NCI-H187 treated with DMSO at 0.1 percent for 48 hours (cell line): ENCODE measurements at regions not wholly inside any gene's neighbourhood (a gene's known extent, or its start where the extent isn't known, plus 50 kb on each side); places are given as distances from the start of the nearest gene placed in this dataset.
"Not testable (repeated sequence)": the region's sequence is repeated elsewhere in the genome, so short reads cannot be mapped to it uniquely, and the experiment has no call there.

Experiments used
- DNase-seq: peaks from one replicate; lab custom pipeline; 2025; lab: John Stamatoyannopoulos, UW

DNA sequence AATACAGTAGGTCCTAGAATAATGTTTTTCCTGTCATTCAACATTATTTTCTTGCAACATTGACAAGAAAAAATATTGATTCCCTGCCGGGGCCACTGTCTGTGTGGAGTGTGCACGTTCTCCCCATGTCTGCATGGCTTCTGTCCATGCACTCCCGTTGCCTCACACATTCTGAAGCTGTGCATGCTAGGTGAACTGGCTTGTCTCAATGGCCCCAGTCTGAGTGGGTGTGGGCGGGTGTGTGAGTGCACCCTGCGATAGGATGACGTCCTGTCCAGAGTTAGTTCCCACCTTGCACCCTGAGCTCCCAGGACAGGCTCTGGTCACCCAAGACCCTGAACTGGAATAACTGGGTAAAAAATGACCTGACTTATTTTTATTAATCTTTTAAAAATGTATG lies 186.1 kb downstream of the CAND1 start:
- no peak for DNase-seq

DNA sequence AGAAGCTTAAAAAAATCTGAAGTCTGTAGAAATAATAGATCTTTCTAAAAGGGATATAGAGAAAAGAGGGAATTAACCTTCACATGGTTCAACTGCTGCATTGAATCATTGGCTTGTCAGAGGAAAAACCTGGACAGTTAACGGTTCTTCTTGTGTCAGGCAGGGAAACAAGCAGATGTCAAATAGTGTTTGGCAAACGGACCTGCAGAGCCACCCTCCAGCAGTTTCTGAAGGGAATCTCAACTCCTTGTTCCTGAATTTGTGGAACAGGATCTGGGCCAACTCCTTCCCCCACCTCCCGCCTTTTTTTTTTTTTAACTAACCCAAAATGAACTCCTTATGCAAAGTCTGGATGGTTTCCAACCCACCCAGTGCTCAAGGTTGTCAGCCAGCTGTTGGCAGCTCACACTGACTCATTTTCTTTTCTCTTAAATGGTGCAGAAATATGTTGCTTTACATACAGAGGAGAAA lies 187.3 kb downstream of the CAND1 start:
- no peak for DNase-seq

DNA sequence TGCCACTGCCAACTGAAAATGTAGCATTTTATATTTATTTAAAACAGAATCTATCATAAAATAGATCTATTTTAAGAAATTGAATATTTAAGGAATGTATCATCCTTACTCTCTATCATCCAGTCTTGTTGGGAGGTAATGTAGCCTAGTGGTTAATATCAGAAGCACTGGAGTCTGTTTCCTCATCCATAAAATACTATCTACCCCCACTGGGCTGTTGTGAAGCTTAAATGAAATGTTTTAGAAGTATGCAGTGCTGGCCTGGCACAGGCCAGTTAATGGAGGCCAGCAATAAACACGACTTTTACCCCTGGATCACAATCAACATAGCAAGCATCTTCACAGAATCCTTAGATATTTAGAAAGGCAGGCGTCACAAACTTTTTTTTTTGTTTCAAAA lies 188.0 kb downstream of the CAND1 start:
- no peak for DNase-seq

DNA sequence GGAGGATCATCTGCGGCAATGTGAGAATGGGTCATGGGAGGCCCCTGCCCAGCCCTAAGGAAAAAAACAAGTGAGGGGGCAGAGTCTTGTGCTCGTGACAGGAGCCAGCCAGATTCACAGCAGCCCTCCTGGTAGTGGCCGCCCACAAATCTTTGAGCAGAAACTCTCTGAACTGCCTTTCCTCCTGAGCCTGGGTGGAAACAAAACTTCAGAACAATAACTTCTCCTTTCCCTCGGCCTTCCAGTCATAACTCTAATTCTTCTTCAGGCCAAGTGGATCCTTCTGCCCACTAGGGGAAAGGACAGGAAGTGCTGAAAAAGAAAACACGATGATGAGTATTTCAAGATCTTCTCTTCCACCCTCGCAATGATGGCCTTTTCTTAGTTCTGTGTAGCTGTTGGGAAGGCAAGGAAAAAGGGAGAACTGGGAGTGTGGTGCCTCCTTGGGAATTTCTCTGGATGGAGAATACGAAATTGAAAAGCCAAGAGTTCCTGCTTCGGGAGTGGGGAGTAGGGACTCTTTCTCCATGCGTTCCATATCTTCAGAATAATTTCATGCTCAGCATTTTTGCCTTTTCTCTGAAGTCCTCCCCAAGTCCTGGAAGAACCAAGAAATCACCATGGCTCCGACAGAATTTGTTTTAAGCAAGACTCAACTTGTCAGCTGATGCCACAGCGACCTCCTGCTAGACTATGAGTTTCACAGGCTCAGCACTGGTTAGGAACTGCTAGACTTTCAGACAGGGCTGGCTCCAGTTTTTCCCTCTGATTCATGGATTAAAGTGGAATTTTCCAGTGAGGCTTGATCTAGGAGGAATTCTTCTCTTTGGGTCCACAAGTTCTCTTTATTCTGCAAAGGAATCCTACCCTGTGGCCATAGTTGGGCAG lies 188.9 kb downstream of the CAND1 start:
- DNase-seq: no peak

DNA sequence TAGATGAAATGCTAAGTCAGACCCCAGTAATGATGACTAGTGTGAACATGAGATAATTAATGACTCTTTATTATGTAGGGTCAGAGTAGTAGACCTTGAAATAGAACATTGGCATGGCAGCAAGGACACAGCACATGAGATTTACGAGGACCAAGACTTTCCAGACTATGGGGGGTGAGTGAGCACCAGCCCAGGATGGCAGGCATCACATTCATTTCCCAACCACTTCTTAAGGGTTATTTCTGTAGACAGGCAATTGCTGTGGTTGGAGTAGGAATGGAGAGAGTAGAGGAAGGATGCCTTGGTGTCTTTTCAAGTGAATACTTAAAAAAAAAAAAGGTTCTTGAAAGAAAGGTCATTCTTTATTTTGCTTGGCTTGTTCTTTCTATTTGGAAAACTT lies 189.4 kb upstream of the DYRK2 start:
- DNase-seq: no peak

DNA sequence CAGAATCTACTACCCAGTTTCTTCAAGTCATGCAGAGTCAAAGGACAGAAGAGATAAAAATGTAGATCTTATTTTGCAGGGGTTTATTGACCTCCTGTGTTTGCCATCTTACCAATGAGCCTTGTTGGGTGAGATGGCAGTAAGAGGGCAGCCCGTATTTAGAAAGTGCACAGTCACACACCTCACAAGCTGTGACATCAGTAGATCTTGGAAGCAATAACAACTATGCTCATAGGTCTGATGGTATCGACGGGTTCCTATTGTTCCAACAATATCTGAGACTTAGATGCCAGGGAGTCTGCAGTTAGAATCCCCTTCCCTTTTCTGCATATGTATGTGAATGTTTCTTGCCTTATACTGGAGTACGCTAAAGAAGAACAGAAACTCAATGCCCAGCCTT lies 189.0 kb upstream of the DYRK2 start:
- no peak for DNase-seq

DNA sequence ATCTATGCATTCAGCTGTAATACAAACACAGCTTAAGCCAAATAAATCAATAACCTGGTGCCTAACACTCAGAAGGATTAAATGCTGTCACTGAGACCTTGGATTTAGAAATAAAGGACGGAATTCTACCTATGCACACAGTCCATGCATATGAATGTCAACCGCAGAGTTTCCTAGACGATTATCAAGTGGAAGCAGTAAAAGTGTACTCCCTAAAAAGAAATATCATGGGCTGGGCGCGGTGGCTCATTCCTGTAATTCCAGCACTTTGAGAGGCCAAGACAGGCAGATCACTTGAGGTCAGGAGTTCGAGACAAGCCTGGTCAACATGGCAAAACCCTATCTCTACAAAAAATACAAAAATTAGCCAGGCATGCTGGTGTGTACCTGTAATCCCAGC lies 188.2 kb upstream of the DYRK2 start:
- DNase-seq: no peak

DNA sequence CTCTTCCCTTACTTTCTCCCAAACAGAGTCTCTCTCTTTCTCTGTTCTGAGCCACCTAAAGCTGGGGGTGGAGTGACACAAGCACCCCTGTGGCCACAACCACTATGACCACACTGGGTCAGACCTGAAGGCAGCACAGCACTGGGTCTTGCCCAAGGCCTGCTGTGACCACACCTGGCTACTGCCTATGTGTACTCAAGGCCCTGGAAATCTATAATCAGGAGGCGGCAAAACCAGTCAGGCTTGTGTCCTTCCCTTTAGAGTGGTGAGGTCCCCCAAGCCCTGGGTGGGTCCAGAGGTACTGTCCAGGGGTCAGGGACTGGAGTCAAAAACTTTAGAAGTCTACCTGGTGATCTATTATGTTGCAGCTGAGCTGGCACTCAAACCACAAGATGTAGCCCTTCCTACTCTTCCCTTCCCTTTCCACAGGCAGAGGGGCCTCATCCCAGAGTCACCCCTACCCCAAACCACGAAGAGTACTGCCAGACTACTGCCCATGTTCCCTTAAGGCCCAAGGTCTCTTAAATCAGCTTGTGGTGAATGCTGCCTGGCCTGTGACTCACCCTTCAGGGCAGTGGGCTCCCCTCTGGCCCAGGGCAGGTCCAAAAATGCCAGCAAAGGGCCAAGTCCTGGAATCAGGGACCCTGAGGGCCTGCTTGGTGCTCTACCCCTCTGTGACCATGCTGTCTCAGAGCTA lies 179.8 kb upstream of the DYRK2 start:
- DNase-seq: no peak

DNA sequence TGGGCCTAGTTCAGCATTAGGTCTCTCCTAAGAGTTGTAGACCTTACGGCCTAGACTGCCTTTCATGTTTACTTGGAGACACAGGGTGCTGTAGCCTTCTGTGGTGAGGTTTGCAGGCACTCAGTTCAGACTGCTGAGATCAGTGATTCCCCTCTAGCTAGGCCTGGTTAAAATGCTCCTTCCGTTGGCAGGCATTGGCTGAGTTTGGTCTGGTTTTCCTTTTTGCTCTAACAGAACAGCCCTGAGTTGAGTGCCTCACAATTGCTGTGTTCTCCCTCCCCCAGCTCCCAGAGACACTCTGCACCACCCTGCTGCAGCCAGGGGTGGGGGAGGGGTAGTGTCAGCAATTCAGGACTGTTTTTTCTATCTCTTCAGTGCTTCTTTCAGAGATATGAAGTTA lies 178.9 kb upstream of the DYRK2 start:
- no peak for DNase-seq

DNA sequence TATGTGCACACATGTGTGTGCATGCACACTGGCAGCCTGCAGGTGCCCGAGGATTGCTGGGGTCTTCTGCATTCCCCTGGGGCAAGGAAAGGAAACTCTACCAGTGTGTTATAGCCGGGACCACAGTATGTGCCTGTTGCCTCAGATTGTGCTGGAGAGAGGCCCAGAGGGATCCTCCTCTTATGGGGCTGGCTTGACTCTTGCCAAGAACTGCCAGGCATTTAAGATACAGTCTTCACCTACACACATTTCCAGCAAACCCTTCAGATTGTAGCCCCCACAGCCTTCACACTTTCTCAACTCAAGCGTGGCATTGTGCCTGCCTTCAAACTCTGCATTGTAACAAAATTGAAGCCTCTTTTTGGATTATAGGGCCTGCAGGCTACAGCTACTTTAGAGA lies 176.7 kb upstream of the DYRK2 start:
- DNase-seq: no peak

DNA sequence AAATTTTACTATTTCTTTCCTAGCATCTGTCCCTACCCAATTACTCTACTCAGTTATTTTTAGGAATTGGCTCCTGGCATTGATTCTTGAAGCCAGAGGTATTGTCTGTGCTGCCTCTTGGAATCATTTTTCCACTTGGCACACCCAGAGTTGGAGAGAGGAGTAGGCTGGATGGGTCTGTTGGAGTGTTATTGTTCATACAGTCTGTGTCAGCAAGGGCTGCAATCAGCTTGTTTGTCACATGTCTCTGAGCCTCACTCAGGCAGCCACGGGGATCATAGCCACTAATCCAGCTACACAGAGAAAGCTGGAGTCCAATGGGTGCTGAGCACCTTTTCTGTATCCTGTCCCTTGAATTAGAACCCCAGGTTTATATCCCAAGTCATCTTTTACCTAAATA lies 176.0 kb upstream of the DYRK2 start:
- peak; percentile 73 for DNase-seq

DNA sequence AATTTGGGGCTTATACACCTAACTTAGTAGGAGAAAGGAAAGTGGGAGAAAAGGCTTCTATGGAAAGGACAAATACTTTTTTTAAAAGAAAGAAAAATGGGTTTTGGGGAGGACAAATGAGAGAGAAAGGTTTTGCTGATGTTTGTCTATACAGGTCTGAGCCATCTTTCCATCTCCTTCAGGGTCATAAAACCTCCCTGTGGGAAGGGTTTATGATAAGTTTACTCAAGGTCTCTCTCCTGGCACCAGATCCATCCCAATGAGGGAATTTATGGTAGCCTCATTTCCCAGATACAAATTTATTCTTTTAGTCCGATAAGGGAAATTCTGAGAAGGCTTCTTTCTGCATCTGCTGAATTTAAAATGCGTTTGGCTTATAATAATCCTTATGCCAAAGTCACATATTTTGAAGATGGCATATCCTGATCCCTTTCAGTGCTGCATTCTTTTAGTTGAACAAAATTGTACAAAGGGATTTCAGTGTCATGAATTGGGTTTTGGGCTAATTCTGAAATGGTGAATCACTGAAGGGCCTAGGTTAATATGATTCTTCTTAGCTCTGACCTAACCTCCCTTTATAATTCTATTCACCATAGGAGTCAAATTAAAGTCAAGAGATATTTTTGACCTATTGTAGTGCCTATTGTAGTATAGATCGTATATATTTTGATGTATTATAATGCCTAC lies 173.5 kb upstream of the DYRK2 start:
- DNase-seq: no peak

DNA sequence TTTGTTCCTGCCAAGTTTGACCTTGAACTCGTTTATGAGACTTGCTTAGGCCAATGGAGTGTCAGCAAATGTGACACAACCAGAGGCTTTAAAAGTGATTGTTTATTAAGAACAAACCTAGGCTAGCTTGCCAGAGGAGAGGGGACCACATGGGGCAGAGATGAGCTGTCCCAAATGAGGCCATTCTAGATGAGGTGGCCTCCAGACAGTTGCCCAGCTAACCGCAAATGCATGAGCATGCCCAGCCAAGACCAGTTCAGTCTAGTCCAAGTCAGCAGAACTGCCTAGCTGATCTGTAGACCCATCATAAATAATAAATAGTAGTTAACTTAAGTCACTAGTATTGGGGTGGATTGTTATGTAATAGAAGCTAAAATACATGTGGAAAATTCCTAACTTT lies 172.8 kb upstream of the DYRK2 start:
- no peak for DNase-seq

DNA sequence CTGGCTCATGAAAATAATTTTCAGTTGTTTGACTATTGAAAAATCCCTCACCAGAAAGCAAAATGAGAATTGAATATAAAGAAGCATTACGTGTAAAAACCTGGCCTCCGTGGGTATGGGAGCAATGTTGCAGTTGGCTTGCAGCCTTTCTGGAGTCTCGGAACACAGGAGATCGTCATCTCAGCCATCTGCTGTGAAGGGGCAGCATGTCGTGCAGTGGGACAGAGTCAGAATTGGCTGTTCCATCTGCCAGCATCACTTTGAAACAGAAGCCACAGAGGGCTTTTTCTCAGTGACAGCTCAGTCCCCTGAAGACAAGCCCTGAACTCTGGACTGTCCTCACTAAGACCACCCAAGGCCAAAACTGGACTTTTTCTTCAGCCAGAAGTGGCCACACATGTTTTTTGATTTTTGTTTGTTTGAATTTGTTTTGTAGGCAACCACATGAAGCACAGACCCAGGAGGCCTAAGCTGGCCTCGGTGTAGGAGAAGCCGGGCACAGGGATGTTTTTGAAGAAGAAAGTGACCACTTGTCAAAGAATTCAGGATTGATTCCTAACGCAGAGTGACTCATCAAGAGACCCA lies 170.8 kb upstream of the DYRK2 start:
- no peak for DNase-seq

DNA sequence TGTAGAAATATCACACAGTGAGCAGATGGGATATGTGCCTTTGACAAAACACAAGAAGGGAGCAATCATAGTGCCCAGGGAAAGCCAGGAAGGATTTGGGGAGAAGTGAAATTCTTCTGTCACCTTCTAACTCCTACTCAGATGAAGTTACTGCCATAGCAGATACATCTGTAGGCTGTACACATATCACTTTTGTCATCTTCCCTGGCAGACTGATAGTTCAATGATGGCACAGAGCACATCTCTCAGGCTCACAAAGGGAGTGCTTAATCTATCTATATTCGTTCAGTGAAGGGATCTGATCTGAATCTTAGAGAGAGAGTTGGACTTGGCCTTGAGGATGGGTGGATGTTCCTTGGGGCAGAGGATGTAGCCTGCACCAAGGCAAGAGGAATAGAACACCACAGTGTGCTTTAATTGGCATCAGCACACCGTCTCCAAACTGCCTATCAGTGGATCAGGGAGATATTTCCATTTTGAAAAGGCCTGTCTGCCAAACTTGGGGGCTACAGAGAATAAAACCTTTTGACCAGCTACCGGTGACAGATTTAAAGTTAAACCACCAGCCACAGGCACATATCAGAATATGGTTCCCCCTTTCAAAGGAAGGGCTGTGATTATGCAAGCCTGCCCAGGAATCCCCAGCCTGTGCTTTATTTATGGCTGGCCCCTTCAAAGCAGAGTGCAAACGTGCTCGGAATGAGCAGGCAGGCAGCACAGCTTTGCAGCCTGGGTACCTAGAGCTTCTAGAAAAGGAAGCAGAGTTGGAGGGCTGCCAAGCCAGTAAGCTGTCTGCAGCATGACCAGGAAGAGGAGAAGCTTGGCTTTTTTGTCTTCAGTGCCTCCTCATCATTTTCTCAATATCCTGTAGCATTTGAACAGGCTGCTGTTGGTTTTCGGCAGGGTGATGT lies 165.5 kb upstream of the DYRK2 start:
- DNase-seq: peak; percentile 27

DNA sequence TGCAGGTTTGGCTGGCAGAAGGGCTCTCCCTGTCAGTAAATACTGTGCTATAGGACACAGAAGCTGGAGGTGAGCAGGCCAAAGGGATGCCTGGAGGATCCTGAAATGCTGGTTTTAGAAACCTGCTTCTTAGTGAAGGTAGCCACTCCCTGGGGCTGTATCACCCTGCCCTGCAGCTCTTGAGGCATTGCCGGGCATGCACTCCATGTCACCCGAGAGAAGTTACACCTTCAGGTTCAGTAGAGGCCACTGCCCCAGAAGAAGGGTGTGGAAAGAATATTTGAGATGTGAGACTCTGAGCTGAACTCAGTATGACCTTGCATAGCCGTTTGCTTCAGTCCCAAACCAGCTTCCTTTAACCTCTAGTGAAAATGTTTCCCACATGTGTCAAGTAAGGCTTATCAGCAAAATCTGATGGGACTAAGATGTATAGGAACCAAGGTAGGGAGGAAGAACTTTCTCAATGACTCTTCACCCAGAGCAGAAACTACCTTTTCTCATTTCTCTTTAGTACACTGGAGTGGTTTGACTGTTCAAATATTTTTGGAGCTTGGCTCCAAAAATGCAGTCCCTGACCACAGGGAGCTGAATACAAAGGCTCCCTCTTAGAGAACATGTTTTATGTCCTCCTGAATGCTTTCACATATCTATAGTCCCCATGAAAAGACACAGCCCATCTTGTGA lies 164.5 kb upstream of the DYRK2 start:
- DNase-seq: no peak

DNA sequence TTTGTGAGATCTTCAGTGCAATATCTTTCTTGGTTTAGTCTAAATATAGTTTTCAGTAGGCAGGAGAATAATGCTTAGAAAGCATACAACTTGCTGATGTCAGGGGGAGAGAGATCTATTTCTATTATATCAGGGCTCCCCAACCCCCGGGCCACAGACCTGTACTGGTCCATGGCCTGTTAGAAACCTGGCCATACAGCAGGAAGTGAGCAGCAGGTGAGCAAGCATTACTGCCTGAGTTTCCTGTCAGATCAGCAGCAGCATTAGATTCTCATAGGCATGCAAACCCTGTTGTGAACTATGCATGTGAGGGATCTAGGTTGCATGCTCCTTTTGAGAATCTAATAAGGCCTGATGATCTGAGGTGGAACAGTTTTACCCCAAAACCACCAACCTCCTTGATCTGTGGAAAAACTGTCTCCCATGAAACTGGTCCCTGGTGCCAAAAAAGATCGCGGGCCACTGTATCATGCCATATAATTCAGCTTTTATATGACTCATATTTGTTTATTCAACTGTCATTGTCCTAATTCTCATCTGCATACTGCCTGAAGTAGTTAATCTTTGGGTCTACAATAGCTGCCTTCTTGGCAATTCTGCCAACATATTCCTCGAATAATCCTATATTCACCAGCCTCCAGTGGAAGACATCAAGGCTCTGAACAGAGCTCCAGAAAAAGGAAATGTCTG lies 163.6 kb upstream of the DYRK2 start:
- DNase-seq: no peak

DNA sequence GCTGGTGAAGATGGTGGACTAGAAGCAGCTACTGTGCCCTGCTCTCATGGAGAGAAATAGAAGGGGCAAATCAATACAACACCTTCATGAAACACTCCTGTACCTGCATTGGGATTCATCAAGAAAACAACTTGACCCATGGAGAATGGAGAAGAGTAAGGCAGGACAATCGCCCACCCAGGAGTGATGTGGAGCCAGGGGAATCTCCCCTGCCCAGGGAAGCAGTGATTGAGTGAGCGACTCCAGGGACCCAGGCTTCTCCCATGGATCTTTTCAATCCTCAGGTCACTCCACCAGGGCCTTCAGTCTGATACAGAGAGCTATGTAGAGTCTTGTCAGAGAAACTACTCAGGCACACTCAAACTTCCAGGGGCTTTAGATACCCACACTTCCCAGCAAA lies 161.9 kb upstream of the DYRK2 start:
- no peak for DNase-seq

DNA sequence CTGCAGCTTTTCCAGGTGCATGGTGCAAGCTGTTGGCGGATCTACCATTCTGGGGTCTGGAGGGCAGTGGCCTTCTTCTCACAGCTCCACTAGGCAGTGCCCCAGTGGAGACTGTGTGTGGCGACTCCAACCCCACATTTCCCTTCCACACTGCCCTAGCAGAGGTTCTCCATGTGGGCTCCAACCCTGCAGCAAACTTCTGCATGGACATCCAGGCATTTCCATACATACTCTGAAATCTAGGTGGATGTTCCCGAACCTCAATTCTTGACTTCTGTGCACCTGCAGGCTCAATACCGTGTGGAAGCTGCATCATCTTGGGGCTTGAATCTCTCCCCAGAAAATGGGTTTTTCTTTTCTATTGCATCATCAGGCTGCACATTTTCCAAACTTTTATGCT lies 160.2 kb upstream of the DYRK2 start:
- not testable (repeated sequence) for DNase-seq

DNA sequence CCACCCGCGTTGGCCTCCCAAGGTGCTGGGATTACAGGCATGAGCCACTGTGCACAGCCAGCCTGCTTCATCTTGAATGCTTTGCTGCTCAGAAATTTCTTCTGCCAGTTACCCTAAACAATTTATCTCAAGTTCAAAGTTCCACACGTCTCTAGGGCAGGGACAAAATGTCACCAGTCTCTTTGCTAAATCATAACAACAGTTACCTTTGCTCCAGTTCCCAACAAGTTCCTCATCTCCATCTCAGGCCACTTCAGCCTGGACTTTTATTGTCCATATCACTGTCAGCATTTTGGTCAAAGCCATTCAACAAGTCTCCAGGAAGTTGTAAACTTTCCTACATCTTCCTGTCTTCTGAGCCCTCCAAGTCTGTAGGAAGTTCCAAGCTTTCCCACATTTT lies 159.5 kb upstream of the DYRK2 start:
- DNase-seq: no peak
